Calu3 (cell line): ENCODE measurements at regions not wholly inside any gene's neighbourhood (a gene's known extent, or its start where the extent isn't known, plus 50 kb on each side); places are given as distances from the start of the nearest gene placed in this dataset.

Experiments used
- BruUV-seq: library from RNA; stranded (reverse); fragments of 400-500 nt; replicated peaks from 2 replicates; lab custom pipeline; 2021; lab: Mats Ljungman, UMichigan
- CTCF ChIA-PET: fragments of 300-600 bp; sonication (Branson Sonifier 250); formaldehyde crosslinking; loops from one replicate; lab custom pipeline; 2022; ENCODE audit warnings: antibody characterized with exemption; lab: Charles Lee
- DNase-seq: peaks from one replicate; pipeline ENCODE4 v3.0.0; 2022
- H3K27ac Mint-ChIP-seq: one replicate; pipeline ENCODE4 v1.8.0; 2022; ENCODE audit warnings: mixed read lengths; ENCODE audit not compliant: unreplicated experiment
- H3K27me3 Mint-ChIP-seq: one replicate; pipeline ENCODE4 v1.8.0; 2022; ENCODE audit warnings: mixed read lengths; ENCODE audit not compliant: unreplicated experiment
- H3K36me3 Mint-ChIP-seq: one replicate; pipeline ENCODE4 v1.8.0; 2022; ENCODE audit warnings: mild to moderate bottlenecking, moderate library complexity, mixed read lengths; ENCODE audit not compliant: insufficient read depth, unreplicated experiment
- H3K4me1 Mint-ChIP-seq: one replicate; pipeline ENCODE4 v1.8.0; 2022; ENCODE audit warnings: mild to moderate bottlenecking, low read depth, mixed read lengths; ENCODE audit not compliant: unreplicated experiment
- H3K4me3 Mint-ChIP-seq: one replicate; pipeline ENCODE4 v1.8.0; 2022; ENCODE audit warnings: mild to moderate bottlenecking, low read depth, moderate library complexity, mixed read lengths; ENCODE audit not compliant: unreplicated experiment
- H3K9me3 Mint-ChIP-seq: one replicate; pipeline ENCODE4 v1.8.0; 2022; ENCODE audit warnings: low read depth, mixed read lengths; ENCODE audit not compliant: unreplicated experiment
- CTCF ChIP-seq: fragments of 200-600 bp; IDR thresholded peaks from one replicate; pipeline ENCODE4 v1.8.0; 2022; ENCODE audit warnings: antibody characterized with exemption; ENCODE audit not compliant: unreplicated experiment
- intact Hi-C: fragments of 100-400 bp; cut with micrococcal nuclease; formaldehyde crosslinking; loops from one replicate; pipeline ENCODE4 v1.10.0; 2022; ENCODE audit not compliant: unreplicated experiment

GRCh38 chr5:82835488-82835887, 241.7 kb downstream of the TMEM167A start:
- no TSS peak for BruUV-seq
- Mint-ChIP-seq H3K27me3 (no peaks in the 10 kb centered on the region), H3K9me3 (peaks cover 18% of the 10 kb centered on the region), H3K27ac (no peak overlapping the region), H3K36me3 (no peaks in the 10 kb centered on the region), H3K4me1 (no peaks in the 10 kb centered on the region), H3K4me3 (no peak overlapping the region)
- CTCF ChIA-PET, result no interaction called here
- no peak for TF ChIP-seq CTCF
- intact Hi-C loops, result no loop called here
- DNase-seq, result no peak

- Mint-ChIP-seq H3K36me3 (no peaks in the 10 kb centered on the region), H3K27me3 (no peaks in the 10 kb centered on the region), H3K4me3 (no peak overlapping the region), H3K4me1 (no peaks in the 10 kb centered on the region), H3K27ac (no peak overlapping the region), H3K9me3 (peaks cover 13% of the 10 kb centered on the region)
- no peak for DNase-seq
- intact Hi-C loops, result no loop called here
- CTCF ChIA-PET, result no interaction called here
- BruUV-seq, result no TSS peak
- no peak for TF ChIP-seq CTCF
Observed at GRCh38 chr5:82834151-82834550, 243.0 kb downstream of the TMEM167A start.

GRCh38 chr5:82833277-82833676, 243.9 kb downstream of the TMEM167A start:
- H3K4me1 Mint-ChIP-seq, result no peaks in the 10 kb centered on the region
- CTCF ChIA-PET, result no interaction called here

GRCh38 chr5:82832445-82832844, 244.7 kb downstream of the TMEM167A start:
- intact Hi-C loops, result no loop called here
- no TSS peak for BruUV-seq
- TF ChIP-seq CTCF, result no peak
- CTCF ChIA-PET, result no interaction called here
- Mint-ChIP-seq H3K27ac (no peak overlapping the region), H3K36me3 (no peaks in the 10 kb centered on the region), H3K4me1 (no peaks in the 10 kb centered on the region), H3K4me3 (no peak overlapping the region), H3K9me3 (peaks cover 13% of the 10 kb centered on the region), H3K27me3 (no peaks in the 10 kb centered on the region)
- DNase-seq, result no peak

More at GRCh38 chr5:82833277-82833676, 243.9 kb downstream of the TMEM167A start:
- no peak for TF ChIP-seq CTCF
- DNase-seq, result no peak
- no TSS peak for BruUV-seq
- peaks cover 13% of the 10 kb centered on the region for H3K9me3 Mint-ChIP-seq
- no peak overlapping the region for H3K4me3 Mint-ChIP-seq
- no peak overlapping the region for H3K27ac Mint-ChIP-seq
- intact Hi-C loops, result no loop called here
- no peaks in the 10 kb centered on the region for H3K27me3 Mint-ChIP-seq
- H3K36me3 Mint-ChIP-seq, result no peaks in the 10 kb centered on the region
